Stomach (tissue), 8 donors: ENCODE measurements at regions not wholly inside any gene's neighbourhood (a gene's known extent, or its start where the extent isn't known, plus 50 kb on each side); places are given as distances from the start of the nearest gene placed in this dataset.
A peak's percentile ranks its signal among the peaks of the same experiment; 100 is the strongest.

Experiments used
- DNase-seq, 2 donors: peaks; one replicate each; pipeline versions ENCODE4 v3.0.0 to v3.0.0-alpha.2; 2013 to 2019
- H3K27ac ChIP-seq, 5 donors: fragments of 200-600 bp in 4 of 5; sonication (generic) in 4 of 5; one replicate each; pipeline ENCODE4 v1.5.1; 2013 to 2019; ENCODE audit warnings: mild to moderate bottlenecking in 1 of 5, moderate library complexity in 1 of 5
- H3K27me3 ChIP-seq, 3 donors: fragments of 200-600 bp; sonication (generic); one replicate each; pipeline ENCODE4 v1.5.1; 2017 to 2019; ENCODE audit warnings: mixed run types in 1 of 3
- H3K36me3 ChIP-seq, 4 donors: fragments of 200-600 bp; sonication (generic); 1 replicate in 3 of 4; 2 replicates in 1 of 4; pipeline ENCODE4 v1.5.1; 2016 to 2019
- H3K4me1 ChIP-seq, 4 donors: fragments of 200-600 bp; sonication (generic); one replicate each; pipeline ENCODE4 v1.5.1; 2016 to 2019
- H3K4me3 ChIP-seq, 4 donors: fragments of 200-600 bp; sonication (generic) in 3 of 4; one replicate each; pipeline ENCODE4 v1.5.1; 2016 to 2019; ENCODE audit warnings: mild to moderate bottlenecking in 1 of 4
- H3K9me3 ChIP-seq, 4 donors: fragments of 200-600 bp; sonication (generic); one replicate each; pipeline ENCODE4 v1.5.1; 2016 to 2019
- CTCF ChIP-seq, 7 experiments: fragments of 450-650 bp in 4 of 7; fragments of 200-600 bp in 3 of 7; sonication (generic) in 3 of 7; IDR thresholded peaks; one replicate each; pipeline ENCODE4 v1.5.1; 2016 to 2019; ENCODE audit warnings: antibody characterized with exemption in 7 of 7, control low read depth in 2 of 7, mild to moderate bottlenecking in 1 of 7
- EP300 ChIP-seq: sonication (generic); formaldehyde crosslinking; IDR thresholded peaks from one replicate; pipeline ENCODE4 v1.6.1; 2017; ENCODE audit warnings: antibody characterized with exemption
- POLR2A ChIP-seq, 4 donors: fragments of 450-650 bp; IDR thresholded peaks; one replicate each; pipeline ENCODE4 v1.6.1; 2016; ENCODE audit warnings: antibody characterized with exemption in 4 of 4, control low read depth in 2 of 4, mild to moderate bottlenecking in 1 of 4, moderate library complexity in 1 of 4
- POLR2AphosphoS5 ChIP-seq, 3 donors: sonication (generic); formaldehyde crosslinking; IDR thresholded peaks; one replicate each; pipeline ENCODE4 v1.6.1; 2016; ENCODE audit warnings: antibody characterized with exemption in 3 of 3
- WGBS, 5 donors: extraction: QIAGEN DNeasy Blood & Tissue Kit in 3 of 5; methylation state at CpG; one replicate each; pipeline versions ENCODE4 v1.1.5 to v1.1.7; 2013 to 2018; 5-methylcytosine and 5-hydroxymethylcytosine counted together
- intact Hi-C: fragments of 100-400 bp; cut with DNase I; formaldehyde crosslinking; loops from one replicate; pipeline ENCODE4 v1.15.1; 2023; ENCODE audit warnings: low total_unique reads
- small RNA-seq, 4 donors: library from RNA; depleted of rRNA; stranded (forward); fragments of <200 nt; gene quantifications; one replicate each; pipeline ENCODE3, GENCODE V24; 2016
- donor health status: healthy with polysubstance abuse.
- donor health status: Bipolar disorder and iron deficiency.
- donor health status: healthy.

- DNase-seq: no peak
- H3K4me1 ChIP-seq: peaks cover 0 to 15% (median 5%) of the 10 kb centered on the region in 4 donors
- H3K9me3 ChIP-seq: no peaks in the 10 kb centered on the region
- no peaks in the 10 kb centered on the region for H3K27me3 ChIP-seq
- no peak overlapping the region for H3K4me3 ChIP-seq
- H3K27ac ChIP-seq: no peak overlapping the region
- intact Hi-C loops: no loop called here
- WGBS, 5 donors: 89 to 100% (median 96%) methylated on average over 2 of the region's 2 CpGs
- TF ChIP-seq CTCF (IDR thresholded peaks at IDR 0.05): no peak
- TF ChIP-seq EP300: no peak
- no peak for TF ChIP-seq POLR2AphosphoS5 (IDR thresholded peaks at IDR 0.05)
- no peak for TF ChIP-seq POLR2A (IDR thresholded peaks at IDR 0.05)
- no peaks in the 10 kb centered on the region for H3K36me3 ChIP-seq
These were observed 51.7 kb upstream of the SERP2 start for GRCh38 chr13:44321961-44322360.

GRCh38 chr13:44322928-44323327 is 50.7 kb upstream of the SERP2 start:
- Histone ChIP-seq H3K36me3 (no peaks in the 10 kb centered on the region), H3K4me1 (peaks cover 0 to 5% (median 3%) of the 10 kb centered on the region in 4 donors), H3K9me3 (no peaks in the 10 kb centered on the region), H3K27ac (no peak overlapping the region), H3K4me3 (no peak overlapping the region), H3K27me3 (no peaks in the 10 kb centered on the region)
- intact Hi-C loops: no loop called here
- TF ChIP-seq POLR2AphosphoS5 (IDR thresholded peaks at IDR 0.05): no peak
- no peak for TF ChIP-seq CTCF (IDR thresholded peaks at IDR 0.05)
- no peak for TF ChIP-seq EP300
- TF ChIP-seq POLR2A (IDR thresholded peaks at IDR 0.05): no peak
- DNase-seq: peak in 1 of 2 donors; percentile 44
- 45 to 75% (median 62%) methylated on average over 2 of the region's 2 CpGs for WGBS, 5 donors

- intact Hi-C loops: no loop called here
- WGBS, 5 donors: 88 to 100% (median 96%) methylated on average over 1 of the region's 1 CpG
These were observed 49.9 kb upstream of the SERP2 start for GRCh38 chr13:44323754-44324153.

More at GRCh38 chr13:44323754-44324153, 49.9 kb upstream of the SERP2 start:
- Histone ChIP-seq H3K27ac (no peak overlapping the region), H3K9me3 (no peaks in the 10 kb centered on the region), H3K4me3 (no peak overlapping the region), H3K36me3 (no peaks in the 10 kb centered on the region), H3K27me3 (no peaks in the 10 kb centered on the region), H3K4me1 (no peaks in the 10 kb centered on the region)
- no peak for DNase-seq
- TF ChIP-seq POLR2A (IDR thresholded peaks at IDR 0.05): no peak
- TF ChIP-seq CTCF (IDR thresholded peaks at IDR 0.05): no peak
- TF ChIP-seq POLR2AphosphoS5 (IDR thresholded peaks at IDR 0.05): no peak
- TF ChIP-seq EP300: no peak

Small RNA genes lying in the stretch of these regions (small RNA-seq; reads per million reads assigned to genes)
- 0 reads per million in 4 donors for gene MIR8079
